Right forelimb (tissue), 1 donor: ENCODE measurements at regions not wholly inside any gene's neighbourhood (a gene's known extent, or its start where the extent isn't known, plus 50 kb on each side); places are given as distances from the start of the nearest gene placed in this dataset.

Experiments used
- DNase-seq: peaks from one replicate; pipeline ENCODE4 v3.0.0-alpha.2; 2018

DNA sequence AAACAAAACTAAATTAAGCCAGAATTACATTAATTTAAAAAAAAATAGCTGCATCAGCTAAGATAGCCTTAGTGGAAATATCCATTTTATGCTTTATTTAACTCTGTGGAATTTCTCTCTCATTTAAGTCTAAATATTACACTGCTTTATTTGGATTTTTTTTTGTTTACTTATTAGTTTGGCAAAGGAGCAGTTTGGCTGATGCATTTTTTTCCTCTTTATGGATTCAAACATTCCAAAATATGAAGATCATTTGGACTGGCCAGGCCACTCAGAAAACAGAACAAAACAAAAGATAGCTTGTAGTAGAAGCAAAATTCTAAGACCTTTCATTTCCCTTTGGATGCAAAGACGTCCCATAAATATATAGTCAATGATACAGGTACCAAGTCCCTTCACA lies 707.3 kb upstream of the UBE2E2 start:
- DNase-seq: no peak

DNA sequence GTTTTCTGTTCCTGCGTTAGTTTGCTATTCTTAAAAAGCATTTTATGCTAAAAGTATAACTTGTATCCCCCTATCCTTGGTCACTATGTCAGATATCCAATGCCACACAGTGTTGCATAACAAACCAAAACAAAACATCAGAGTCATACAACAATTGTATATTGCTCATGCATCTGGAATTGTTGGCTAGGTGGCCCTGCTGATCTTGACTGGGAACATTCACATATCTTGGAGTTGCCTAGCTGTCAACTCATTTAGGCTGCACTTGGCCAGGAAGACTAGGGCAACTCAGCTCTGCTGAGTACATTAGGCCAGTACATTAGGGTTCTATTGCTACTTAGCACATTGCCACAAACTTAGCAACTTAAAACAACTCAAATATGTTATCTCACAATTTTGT lies 706.5 kb upstream of the UBE2E2 start:
- no peak for DNase-seq

DNA sequence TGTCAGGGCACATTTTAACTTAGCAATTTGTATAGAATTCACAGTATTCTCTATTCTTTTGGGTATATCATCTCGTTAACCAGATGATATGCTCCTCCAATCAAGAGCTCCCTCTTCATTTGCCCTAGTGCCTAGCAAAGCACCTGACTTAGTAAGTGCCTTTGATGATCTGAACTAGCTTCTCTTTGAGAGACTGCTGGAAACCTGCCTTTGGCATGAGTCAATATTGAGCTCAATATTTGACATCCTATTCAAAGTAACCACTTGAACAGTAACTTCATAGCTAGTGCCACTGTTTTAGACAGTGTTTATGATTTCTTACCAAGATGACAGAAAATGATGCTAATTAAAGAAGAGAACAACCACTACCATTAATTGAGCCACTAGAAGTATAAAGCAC lies 696.3 kb upstream of the UBE2E2 start:
- DNase-seq: no peak

DNA sequence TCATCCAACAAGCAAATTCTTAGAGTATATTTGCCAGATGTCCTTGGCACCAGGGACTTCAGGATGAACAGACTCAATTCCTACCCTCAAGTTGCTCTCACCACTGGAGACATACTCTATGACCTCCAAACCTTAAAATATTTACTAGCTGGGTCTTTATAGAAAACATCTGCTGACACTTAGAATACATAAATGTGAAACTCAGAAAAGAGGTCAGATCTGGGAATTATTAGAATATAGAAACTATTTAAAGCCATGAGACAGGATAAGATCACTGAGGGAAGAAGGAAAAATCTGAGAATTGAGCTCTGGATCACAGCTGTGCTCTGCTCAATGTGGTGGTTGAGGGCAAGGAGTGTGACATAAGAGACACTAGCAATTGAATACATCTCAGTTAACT lies 695.4 kb upstream of the UBE2E2 start:
- DNase-seq: no peak

DNA sequence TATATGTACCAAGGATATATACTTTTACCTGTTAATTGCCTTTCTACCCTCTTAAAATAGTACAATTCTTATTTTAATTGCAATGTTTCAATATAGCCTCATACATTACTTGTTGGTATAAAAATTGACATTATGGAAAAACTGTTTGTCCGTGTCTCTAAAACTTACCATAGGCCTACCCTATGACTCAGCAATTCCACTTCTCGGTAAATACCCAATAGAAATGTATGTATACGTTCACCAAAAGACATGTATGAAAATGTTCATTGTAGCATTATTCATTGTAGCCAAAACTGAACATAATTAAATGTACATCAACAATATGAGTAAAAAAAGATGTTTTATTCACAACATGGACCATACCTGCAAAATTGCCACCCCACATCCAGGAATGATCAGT lies 679.2 kb upstream of the UBE2E2 start:
- DNase-seq: no peak

DNA sequence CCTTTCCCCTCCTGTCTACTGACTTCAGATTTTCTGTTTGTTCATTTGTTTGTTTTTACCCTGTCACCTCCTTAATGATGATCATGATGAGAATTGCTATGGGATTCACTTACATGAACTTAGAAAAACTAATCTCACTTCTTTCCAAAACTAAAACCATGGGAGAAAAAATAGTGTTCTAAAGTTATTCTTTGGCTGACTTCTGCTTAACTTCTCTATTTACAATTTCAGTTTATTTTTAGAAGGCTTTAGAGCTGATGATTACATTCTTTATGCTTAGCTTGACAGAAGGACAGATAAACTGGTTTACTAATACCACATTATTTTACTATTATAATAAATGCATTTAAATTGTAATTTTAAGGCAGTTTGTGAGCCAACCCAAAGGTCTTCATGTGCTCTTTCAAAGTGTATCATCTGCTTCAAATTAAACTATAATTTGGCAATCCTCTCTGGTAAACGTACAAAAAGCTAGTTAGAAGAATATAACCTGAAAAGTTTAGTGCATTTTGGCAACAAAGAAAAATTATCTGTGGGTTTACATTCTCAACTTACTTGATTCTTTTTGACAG lies 676.8 kb upstream of the UBE2E2 start:
- DNase-seq: no peak

DNA sequence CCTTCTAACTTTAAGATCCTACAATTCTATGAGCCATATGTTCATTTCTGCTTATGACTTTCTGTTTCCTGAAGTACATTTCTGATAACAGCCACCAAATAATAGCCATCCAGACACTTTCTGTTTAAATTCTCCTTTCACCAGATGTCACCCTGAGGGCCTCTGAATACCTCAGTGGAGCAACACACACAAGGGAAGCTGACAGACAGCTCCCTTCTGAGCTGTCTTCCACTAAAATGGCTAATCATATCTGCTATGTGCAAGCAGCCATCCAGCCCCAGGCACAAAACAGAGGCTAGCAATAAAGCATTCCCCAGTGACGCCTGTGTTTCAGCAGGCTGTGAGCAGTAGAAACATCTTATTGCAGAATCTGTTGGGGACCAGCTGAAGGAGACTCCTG lies 666.6 kb upstream of the UBE2E2 start:
- no peak for DNase-seq

DNA sequence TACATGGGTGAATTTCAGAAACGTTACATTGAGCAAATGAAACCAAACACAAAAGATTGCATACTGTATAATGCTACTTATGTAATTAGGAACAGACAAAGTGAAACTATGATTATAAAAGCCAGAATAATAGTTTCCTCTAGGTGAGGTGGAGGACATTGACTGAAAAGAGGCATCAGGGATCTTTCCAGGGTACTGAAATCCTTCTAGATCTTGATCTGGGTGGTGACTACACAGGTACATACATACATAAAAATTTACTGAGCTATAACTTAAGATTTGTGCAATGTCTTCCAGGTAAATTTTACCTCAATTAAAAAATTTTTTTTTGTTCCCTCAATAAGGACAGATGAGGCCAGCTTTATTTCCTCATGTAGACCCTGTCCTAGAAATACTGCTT lies 665.6 kb upstream of the UBE2E2 start:
- DNase-seq: no peak

DNA sequence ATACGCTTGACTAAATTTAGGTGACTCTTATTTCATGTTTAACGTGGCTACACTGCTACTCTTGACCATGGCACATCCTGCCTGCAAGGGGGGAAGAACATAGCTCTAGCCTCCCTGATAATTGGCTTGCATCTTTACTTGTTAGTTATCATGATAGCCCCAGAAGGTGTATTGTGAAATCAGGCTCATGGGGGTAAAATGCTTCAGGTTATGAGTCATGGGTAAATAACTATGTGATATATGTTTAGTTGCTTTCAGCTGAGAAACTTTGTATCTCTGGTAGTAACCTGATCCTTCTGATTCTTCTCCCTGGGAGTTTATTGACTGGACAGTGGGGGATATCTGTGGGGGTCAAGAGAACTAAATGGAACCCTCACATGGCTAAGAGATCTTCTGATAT lies 660.8 kb upstream of the UBE2E2 start:
- DNase-seq: no peak

DNA sequence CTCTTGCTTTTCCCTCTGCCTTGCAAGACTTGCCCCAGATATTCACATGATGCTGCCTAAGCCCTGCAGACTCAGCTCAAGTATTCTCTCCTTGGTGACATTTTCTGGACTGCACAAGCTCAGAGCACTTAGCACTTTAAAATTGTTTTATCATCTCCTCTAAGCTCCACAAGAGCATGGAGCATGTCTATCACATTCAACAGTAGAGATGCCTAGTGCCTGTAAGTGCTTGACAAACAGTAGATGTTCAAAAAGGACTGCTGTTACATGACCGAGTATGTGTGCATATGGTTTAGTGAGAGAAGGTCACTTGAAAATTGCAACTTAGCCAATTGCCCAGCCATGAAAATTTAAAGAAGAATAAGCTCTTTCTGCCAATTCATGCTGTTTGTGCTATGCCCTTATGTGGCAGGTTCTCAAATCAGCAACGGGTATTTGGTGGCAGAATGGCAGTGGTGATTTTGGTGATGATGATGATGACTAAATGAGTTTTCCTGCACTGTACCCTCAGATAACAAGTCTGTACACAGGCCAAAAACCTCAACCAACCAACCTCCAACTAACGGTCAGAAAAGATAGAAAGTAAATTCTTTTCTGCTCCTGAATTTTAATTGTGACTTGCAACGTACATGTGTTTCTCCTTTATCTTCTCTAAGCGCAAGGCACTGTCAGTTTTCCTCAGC lies 647.2 kb upstream of the UBE2E2 start:
- no peak for DNase-seq

DNA sequence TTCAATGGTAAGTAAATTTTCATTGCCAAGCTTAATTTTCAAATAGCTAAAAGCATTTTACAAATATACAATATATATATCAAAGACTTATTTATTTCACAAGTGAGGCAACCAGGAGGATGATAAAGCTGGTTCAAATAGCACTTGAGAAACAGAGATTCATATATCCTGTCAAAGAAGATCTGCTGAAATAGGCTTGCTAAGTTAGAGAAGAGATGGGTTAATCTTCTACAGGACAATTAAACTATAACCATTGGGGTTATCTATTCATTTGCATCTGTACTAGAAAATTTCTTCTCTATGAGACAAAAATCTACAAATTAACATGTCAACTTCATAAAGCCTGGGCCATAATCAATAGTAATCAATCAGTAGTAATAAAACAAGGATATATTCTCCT lies 637.7 kb upstream of the UBE2E2 start:
- no peak for DNase-seq

DNA sequence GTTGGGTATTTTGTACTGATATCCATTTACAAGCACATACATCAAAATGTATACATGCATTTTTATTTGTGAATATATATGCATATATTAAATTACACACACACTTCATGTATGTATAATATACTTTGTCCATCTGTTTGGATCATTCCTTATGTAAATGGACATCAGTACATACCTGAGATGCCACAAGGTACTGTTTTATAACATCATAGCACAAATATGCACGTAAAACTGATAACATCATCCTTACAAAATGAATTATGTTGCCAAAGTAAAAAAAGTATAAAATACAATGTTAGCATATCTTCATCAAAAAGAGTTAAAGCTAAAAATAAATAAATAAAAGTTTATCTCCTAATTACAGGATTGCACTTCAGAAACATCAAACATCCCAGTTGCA lies 634.8 kb upstream of the UBE2E2 start:
- no peak for DNase-seq

DNA sequence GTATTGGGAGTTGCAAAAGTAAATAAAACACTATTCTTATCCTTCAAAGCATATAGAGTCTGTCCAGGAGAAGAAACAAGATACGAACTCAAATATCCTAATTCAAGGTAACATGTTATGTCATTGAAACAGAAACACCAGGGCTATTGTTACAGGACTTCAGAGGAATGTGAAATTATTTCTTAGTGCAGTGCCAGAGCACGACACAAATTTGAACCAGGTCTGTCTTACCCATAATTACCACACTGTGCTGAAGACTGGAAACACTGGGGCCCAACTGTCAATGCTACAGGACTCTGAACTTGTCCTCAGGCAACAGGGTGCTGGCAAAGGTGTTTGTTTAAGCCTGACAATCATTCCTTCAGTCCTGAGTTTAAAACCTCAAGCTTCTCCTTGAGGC lies 633.6 kb upstream of the UBE2E2 start:
- DNase-seq: no peak

DNA sequence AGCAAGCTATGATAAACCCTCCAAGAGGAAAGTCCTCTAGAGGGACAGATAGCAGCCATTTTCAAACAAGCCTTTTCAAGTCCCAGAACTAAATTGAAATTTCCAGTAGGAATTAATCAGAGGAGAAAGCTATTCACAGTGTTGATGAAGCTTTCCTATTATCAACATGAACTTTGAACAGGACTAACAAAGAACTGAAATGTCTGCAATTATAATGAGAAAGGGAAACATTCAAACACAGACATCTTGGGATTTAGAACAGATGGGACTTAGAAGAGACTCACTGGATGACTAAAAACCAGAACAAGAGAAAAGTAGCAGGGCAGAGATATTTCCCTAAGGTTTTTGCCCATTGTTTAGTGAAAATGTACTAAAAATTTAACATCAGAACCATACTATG lies 622.1 kb upstream of the UBE2E2 start:
- DNase-seq: no peak

DNA sequence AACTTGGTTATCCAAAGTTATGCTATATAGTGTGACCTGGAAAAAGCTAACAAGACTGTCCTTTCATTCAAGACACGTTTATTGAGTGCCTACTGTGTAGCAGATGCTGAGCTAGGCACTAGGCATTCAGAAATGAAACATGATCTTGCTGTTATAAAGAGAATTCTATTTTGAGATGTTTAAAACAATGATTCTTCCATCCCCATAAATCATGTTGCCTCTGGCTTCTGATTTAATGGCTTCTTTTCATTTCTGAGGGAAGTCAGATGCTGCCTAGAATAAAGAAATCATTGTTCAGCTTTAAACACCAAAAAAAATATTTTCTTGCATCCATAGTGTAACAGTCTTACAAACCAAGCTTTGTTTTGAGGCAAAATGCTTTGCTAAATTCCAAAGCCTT lies 620.9 kb upstream of the UBE2E2 start:
- no peak for DNase-seq

DNA sequence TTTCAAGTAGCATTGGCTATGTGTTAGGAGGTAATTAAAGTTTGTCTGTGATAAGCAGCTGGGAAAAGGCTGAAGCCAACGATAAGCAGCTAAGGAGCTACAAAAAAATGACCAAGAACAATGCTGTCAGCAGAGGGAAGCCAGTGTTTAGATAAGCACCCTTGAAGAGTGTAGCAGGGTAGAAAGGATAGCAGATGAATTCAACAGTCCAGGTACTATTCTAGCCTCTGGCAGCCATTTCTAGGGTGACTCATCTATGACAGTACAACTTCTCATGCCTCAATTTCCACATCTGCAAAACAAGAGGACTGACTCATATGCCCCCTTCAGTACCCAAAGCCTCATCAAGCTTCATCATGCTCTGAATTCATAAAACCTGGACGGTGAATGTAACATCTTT lies 617.6 kb upstream of the UBE2E2 start:
- no peak for DNase-seq

DNA sequence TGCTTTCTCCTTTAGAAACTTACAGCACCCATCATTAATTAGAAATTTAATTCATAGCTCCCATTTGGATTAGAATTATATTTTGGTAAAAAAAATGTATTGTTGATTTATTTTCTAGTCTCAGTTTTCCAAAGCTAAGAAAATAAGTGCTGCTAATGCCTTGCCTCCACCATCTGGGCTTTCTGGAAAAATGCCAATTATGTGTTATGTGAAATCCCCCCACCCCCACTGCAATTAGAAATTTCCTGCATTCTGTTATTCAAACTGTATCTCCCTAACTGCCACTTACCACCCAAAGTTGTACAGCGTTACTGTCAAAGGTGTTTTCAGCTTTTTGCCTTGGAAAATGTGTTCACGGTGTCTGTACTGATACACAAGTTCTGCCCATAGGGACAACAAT lies 617.2 kb upstream of the UBE2E2 start:
- no peak for DNase-seq

DNA sequence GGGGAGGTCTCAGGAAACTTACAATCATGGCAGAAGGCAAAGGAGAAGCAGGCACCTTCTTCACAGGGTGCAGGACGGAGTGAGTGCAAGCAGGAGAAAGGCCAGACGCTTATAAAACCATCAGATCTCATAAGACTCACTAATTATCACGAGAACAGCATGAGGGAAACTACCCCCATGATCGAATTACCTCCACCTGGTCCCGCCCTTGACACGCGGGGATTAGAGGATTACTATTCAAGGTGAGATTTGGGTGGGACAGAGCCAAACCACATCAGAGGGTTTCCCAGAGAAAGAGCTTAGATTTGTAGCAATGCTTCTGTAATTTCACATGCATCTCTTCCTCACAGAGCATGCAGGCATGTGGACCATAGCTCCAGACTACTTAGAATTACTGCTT lies 615.7 kb upstream of the UBE2E2 start:
- DNase-seq: no peak

DNA sequence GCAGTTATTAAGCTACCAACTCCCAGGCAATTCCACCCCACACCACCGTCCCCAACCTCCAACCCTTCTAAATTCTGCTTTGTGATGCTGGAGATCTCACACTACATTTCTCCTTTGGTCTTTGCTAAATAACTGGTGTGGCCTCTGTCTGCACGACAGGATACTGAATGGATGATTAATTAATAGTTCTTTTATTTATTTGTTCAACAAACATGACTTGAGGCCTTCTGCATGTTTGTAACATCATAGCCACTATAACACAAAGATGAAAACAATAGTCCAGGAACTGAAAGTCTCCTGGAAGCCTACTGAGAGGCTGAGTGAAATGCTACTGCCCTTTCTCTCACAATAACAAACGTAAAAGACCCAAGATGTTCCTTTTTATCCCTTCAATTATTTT lies 609.5 kb upstream of the UBE2E2 start:
- no peak for DNase-seq

DNA sequence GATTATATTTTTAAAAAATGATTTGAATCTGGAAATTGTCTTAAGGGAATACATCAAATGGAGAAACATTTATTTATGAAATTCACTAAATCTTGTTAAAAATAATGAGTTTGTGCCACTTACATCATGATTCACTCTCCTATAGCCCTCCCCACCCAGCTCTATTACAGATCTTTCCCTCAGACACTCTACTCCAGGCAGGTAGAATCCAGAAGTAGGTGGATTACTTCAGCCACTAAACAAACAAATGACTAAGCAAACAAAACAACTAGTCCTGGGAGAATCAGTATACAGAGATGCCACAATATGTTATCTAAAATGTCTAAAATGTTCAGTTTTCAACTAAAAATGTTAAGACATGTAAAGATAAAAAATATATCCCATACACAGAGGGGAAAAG lies 608.1 kb upstream of the UBE2E2 start:
- no peak for DNase-seq

DNA sequence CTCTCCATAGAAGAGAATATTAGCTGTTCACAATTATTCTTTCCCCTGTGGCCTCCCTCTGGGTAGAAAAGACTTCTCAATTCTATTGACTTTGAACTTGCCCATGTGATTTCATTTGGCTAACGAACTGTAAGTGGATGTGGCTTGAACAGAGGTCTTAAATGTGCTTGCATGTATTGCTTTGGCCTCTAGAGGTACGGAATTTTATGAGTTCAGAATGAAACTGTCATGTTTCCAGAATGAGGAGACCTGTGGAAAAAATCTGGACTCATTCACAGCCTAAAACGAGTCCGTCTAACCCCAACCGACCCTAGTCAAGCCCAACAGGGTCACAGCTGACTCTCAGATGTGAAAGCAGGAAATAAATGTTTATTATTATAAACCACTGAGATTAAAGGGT lies 596.7 kb upstream of the UBE2E2 start:
- DNase-seq: no peak

DNA sequence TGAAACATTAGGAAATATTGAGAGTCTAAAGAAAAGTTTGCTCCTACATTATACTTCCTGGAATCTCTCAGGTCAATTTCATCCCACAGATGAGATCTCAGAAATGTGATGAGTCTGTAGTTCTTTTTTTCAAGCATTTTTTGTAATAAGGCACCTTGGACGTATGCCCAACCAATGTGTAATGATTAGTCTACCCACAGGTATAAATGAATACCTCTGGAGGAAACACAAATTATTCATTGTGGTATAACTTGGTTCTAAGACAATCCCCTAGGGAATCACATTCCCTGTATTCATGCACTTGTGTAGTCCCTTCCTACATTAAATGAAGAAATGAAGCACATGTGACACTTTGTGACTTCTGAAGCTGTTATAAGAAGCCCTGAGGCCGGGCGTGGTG lies 596.2 kb upstream of the UBE2E2 start:
- DNase-seq: no peak

DNA sequence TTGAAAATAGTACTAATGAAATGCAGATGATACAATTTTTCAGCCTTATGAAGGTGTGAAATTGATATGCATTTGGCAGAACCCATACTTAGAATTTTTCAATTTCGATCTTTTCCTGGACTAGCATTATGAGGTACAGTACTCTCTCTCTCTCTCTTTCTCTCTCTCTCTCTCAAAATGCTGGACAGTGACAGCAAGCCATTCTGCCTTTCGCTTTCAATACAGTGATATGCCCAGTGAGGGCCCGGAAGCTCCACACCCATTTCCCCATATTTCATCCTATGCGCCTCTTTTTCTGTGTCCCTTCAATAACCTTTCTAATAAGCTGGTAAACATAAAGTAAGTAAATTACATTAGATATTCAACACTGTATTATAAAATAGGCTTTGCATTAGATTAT lies 595.0 kb upstream of the UBE2E2 start:
- no peak for DNase-seq

DNA sequence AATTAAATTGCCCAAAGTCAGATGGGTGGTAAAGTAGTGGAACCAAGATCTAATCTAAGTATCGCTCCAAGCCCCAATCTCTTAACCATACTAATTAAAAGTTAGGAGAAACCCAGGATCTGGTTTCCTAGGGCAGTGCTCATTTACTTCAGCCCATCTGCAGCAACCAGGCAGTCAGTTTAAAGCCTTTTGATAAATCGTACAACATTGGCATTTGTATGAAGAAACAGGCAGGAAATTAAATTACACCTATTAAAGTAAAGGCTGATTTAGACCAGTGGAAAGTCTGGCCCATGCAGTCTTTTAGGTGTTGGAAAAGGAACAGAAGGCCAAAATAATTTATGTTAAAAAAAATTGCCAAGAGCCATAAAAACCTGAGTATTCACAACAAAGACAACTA lies 594.4 kb upstream of the UBE2E2 start:
- no peak for DNase-seq

DNA sequence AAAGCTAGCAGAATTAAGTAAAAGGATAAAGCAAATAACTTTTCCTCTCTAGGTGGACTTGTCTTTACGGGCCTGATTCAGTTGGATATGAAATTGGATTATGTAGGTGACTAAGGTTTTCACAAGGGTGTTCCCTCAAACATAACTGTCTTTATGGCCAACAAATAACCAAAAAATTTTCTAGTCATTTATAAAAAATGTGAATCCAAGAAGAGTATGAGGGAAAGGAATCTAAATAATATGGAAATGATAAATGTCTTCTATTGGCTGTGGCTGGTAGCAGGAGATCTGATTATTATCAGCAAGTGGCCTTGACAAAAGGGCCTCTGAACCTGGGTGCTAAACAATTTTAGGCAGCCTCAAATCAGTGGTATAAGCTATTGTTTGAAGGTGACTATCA lies 594.0 kb upstream of the UBE2E2 start:
- DNase-seq: no peak

DNA sequence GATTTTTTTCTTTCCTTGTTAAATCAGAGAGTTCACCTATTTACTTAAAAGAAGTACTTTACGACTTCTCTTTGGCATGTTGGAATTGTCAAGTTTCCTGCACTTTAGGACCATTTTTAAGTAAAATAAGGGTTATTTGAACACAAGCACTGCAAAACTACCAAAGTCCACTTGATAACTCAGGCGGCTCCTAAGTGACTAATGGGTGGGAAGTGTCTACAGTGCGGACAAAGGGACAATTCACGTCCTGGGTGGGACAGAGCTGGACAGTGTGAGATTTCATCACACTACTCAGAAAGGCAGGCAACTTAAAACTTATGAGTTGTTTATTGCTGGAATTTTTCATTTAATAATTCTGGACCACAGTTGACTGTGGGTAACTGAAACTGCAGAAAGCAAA lies 590.2 kb upstream of the UBE2E2 start:
- no peak for DNase-seq
